ENCODE measurements at regions not wholly inside any gene's neighbourhood (a gene's known extent, or its start where the extent isn't known, plus 50 kb on each side); places are given as distances from the start of the nearest gene placed in this dataset.

GRCh38 chr17:71085238-71086033 lies 916.1 kb downstream of the KCNJ2 start:
- TF ChIP-seq CTCF (IDR thresholded peaks at IDR 0.05) (no peak), POLR2A (IDR thresholded peaks at IDR 0.05) (no peak)

Data from uterus (tissue), 2 donors.